ENCODE measurements at regions not wholly inside any gene's neighbourhood (a gene's known extent, or its start where the extent isn't known, plus 50 kb on each side); places are given as distances from the start of the nearest gene placed in this dataset.

DNA sequence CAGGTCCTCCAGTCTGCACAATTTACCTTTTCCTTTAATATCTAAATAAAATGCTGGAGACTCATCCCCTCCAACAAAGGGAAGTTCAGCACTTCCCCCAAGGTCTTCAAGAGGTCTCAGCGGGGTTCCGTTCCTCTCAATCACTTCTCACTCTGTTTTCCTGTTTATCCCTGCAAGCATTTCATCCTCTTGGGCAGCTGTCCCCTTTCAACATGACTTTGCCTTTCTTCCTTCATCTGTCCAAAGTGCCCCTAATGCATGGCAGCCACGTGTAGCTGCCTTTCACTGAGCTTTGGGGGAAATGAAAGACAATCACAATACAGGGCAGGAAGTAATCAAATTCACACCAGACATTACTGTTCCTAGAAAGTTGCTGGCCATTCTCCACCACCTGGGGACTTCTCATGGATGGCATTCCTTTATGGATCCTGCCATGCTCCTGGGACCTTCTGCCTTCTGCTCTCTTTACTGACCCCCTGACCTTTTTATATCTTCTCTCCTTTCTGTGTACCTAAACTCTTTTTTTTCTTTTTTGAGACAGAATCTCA lies 79.7 kb upstream of the USP9X start:
- no peak for TF ChIP-seq POLR2A (IDR thresholded peaks at IDR 0.05; ENCODE audit: extremely low read depth, insufficient read length)
- TF ChIP-seq, protein P1, sequence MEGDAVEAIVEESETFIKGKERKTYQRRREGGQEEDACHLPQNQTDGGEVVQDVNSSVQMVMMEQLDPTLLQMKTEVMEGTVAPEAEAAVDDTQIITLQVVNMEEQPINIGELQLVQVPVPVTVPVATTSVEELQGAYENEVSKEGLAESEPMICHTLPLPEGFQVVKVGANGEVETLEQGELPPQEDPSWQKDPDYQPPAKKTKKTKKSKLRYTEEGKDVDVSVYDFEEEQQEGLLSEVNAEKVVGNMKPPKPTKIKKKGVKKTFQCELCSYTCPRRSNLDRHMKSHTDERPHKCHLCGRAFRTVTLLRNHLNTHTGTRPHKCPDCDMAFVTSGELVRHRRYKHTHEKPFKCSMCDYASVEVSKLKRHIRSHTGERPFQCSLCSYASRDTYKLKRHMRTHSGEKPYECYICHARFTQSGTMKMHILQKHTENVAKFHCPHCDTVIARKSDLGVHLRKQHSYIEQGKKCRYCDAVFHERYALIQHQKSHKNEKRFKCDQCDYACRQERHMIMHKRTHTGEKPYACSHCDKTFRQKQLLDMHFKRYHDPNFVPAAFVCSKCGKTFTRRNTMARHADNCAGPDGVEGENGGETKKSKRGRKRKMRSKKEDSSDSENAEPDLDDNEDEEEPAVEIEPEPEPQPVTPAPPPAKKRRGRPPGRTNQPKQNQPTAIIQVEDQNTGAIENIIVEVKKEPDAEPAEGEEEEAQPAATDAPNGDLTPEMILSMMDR (IDR thresholded peaks at IDR 0.05; ENCODE audit: low read depth, low read length), result no peak

Measured in NB4 (cell line).